NT2/D1 (cell line): ENCODE measurements at regions not wholly inside any gene's neighbourhood (a gene's known extent, or its start where the extent isn't known, plus 50 kb on each side); places are given as distances from the start of the nearest gene placed in this dataset.

Experiments used
- SUZ12 ChIP-seq: IDR thresholded peaks from 2 replicates; pipeline ENCODE4 v1.6.1; 2011; ENCODE audit not compliant: insufficient read length, insufficient read depth; ENCODE audit errors: extremely low read depth
- ZNF274 ChIP-seq: IDR thresholded peaks from 2 replicates; pipeline ENCODE4 v1.6.1; 2011; ENCODE audit warnings: mild to moderate bottlenecking, low read depth, low read length

DNA sequence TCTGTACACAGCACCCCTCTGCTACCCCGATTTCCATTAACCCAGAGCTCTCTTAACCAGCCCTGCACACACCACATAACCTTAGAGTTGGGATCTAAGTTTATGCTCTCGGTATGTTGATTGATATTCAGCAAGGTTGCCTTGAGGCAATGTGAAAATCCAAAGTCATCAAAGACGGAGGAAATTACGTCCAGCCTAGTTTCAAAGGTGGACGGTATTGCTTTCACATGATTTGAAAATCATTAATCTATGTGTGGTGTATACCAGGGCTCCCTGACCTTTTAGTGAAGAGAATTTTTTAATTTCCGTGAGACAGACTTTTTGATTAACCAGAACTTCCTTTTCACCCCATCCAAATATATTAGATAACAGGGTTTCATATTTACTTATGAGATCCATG lies 272.5 kb upstream of the LCORL start:
- TF ChIP-seq SUZ12 (no peak), ZNF274 (no peak)
